Ovary (tissue), 3 donors: ENCODE measurements at regions not wholly inside any gene's neighbourhood (a gene's known extent, or its start where the extent isn't known, plus 50 kb on each side); places are given as distances from the start of the nearest gene placed in this dataset.

Experiments used
- EP300 ChIP-seq: sonication (generic); formaldehyde crosslinking; IDR thresholded peaks from one replicate; pipeline ENCODE4 v1.6.1; 2017; ENCODE audit warnings: antibody characterized with exemption
- POLR2A ChIP-seq: fragments of 450-650 bp; IDR thresholded peaks from one replicate; pipeline ENCODE4 v1.6.1; 2017; ENCODE audit warnings: antibody characterized with exemption, mild to moderate bottlenecking, moderate library complexity
- TF ChIP-seq, protein P1 (sequence below), 3 donors: fragments of 450-650 bp in 2 of 3; fragments of 200-600 bp in 1 of 3; IDR thresholded peaks; one replicate each; pipeline versions ENCODE4 v1.5.1 to v1.8.0; 2016 to 2022; ENCODE audit warnings: antibody characterized with exemption in 3 of 3, mild to moderate bottlenecking in 1 of 3
- donor health status: DM: no; HTN: no; CAD: no.

DNA sequence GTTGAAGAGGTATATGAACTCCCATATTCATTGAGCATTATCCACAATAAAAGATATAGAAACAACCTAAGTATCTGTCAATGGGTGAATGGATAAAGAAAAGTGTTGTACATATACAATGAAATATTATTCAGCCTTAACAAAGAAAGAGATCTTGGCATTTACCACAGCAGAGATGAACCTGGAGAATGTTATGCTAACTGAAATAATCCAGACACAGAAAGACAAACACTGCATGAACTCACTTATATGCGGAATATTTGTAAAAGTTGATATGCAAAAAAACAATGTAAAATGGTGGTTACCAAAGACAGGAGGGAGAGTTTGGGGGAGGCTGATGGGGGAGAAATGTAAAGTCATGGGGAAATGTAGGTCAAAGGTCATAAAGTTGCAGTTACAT is 278.7 kb downstream of the ZNF608 start:
- TF ChIP-seq, protein P1, sequence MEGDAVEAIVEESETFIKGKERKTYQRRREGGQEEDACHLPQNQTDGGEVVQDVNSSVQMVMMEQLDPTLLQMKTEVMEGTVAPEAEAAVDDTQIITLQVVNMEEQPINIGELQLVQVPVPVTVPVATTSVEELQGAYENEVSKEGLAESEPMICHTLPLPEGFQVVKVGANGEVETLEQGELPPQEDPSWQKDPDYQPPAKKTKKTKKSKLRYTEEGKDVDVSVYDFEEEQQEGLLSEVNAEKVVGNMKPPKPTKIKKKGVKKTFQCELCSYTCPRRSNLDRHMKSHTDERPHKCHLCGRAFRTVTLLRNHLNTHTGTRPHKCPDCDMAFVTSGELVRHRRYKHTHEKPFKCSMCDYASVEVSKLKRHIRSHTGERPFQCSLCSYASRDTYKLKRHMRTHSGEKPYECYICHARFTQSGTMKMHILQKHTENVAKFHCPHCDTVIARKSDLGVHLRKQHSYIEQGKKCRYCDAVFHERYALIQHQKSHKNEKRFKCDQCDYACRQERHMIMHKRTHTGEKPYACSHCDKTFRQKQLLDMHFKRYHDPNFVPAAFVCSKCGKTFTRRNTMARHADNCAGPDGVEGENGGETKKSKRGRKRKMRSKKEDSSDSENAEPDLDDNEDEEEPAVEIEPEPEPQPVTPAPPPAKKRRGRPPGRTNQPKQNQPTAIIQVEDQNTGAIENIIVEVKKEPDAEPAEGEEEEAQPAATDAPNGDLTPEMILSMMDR (IDR thresholded peaks at IDR 0.05), result no peak
- TF ChIP-seq POLR2A (no peak), EP300 (no peak)
